AG09319 (cell line): ENCODE measurements at regions not wholly inside any gene's neighbourhood (a gene's known extent, or its start where the extent isn't known, plus 50 kb on each side); places are given as distances from the start of the nearest gene placed in this dataset.

ENCODE experiments used
- DNase-seq: peaks from one replicate; pipeline ENCODE4 v3.0.0-alpha.2; 2010; ENCODE audit warnings: low read depth; ENCODE audit errors: extremely low read depth
- CTCF ChIP-seq: IDR thresholded peaks from 2 replicates; pipeline ENCODE4 v1.5.1; 2011; ENCODE audit warnings: low read depth, mild to moderate bottlenecking, inconsistent platforms, low read length, moderate library complexity

GRCh38 chr12:71299541-71300376, 139.8 kb upstream of the LGR5 start:
- no peak for TF ChIP-seq CTCF
- DNase-seq: no peak

GRCh38 chr12:71297930-71298329, 140.1 kb upstream of the TSPAN8 start:
- TF ChIP-seq CTCF: no peak
- no peak for DNase-seq

- TF ChIP-seq CTCF: no peak
- no peak for DNase-seq
These were observed 138.2 kb upstream of the TSPAN8 start for GRCh38 chr12:71295953-71296352.

- no peak for TF ChIP-seq CTCF
- no peak for DNase-seq
These were observed 133.9 kb upstream of the TSPAN8 start for GRCh38 chr12:71291746-71292145.

GRCh38 chr12:71283883-71284282, 126.1 kb upstream of the TSPAN8 start:
- DNase-seq: no peak
- no peak for TF ChIP-seq CTCF

- DNase-seq: no peak
- no peak for TF ChIP-seq CTCF
These were observed 125.1 kb upstream of the TSPAN8 start for GRCh38 chr12:71282925-71283324.

GRCh38 chr12:71282020-71282419, 124.2 kb upstream of the TSPAN8 start:
- no peak for DNase-seq
- TF ChIP-seq CTCF: no peak
